H4 (cell line): ENCODE measurements at regions not wholly inside any gene's neighbourhood (a gene's known extent, or its start where the extent isn't known, plus 50 kb on each side); places are given as distances from the start of the nearest gene placed in this dataset.

Experiments used
- DNase-seq: peaks from one replicate; pipeline ENCODE4 v3.0.0-alpha.2; 2015; ENCODE audit warnings: low spot score

GRCh38 chr7:32145911-32146310 lies 75.7 kb upstream of the PDE1C start:
- DNase-seq = no peak

- DNase-seq = no peak
Measured at GRCh38 chr7:32144676-32145075, 74.5 kb upstream of the PDE1C start.

GRCh38 chr7:32143301-32143700 lies 73.1 kb upstream of the PDE1C start:
- no peak for DNase-seq

GRCh38 chr7:32142649-32143048 lies 72.4 kb upstream of the PDE1C start:
- peak; percentile 45 for DNase-seq

DNA sequence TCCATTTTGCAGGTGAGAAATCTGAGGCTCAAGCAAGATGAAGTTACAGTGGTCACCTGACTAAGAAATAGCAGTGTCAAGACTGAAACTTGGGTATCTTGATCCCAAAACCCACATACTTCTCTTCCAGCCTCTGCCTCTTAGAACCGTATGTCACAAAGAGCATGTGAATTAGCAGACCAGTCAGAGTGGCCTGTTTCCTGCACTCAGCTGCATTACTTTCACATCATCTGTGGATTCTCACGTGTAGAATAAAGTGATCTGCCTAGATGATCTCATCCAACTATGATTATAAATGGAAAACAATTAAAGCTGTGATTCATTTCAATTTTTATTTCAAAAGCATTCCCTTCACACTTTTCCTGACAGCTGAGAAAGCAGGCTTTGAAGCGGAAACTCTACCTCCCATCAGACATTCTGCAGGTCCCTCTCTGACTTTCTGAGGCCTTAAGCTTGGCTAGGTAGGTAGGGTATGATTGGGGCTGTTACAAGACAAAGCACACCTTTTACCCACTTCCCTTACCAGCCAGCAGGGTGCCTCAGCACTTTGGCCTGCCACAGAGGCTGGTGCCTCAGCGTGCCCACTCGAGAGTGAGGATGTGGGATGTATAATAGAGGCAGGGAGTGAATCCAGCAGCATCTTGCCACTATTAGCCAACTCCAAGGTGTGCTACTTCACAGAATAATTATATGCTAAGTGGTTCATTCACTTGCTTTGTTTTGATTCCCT lies 70.2 kb upstream of the PDE1C start:
- no peak for DNase-seq

- no peak for DNase-seq
Measured at GRCh38 chr7:32137059-32137458, 66.9 kb upstream of the PDE1C start.

DNA sequence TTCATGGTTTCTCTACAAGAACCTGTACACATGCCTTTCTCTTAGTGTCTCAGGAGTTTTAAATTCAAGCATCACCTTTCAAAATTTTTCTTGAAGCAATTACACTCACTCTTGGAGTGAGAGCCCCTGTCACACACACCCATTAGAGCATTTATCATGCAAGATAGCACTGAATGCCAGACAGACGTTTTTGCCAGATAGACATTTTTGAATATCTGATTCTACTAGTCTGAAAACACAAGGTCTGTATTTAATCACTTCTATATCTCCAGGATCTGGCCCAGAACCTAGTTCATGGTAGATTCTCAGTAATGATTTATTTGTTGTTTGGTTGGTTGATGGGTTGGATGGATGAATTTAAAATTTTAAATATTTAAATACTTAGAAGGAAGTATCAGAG lies 60.9 kb upstream of the PDE1C start:
- DNase-seq = no peak

GRCh38 chr7:32126843-32127242 lies 56.6 kb upstream of the PDE1C start:
- no peak for DNase-seq
